LNCAP (cell line): ENCODE measurements at regions not wholly inside any gene's neighbourhood (a gene's known extent, or its start where the extent isn't known, plus 50 kb on each side); places are given as distances from the start of the nearest gene placed in this dataset.

ENCODE experiments used
- CTCF ChIP-seq: fragments of 450-650 bp; IDR thresholded peaks from 2 replicates; pipeline ENCODE4 v1.5.1; 2017; ENCODE audit warnings: mild to moderate bottlenecking

GRCh38 chr4:128549636-128550035 is 259.9 kb upstream of the JADE1 start:
- no peak for TF ChIP-seq CTCF

GRCh38 chr4:128548381-128548780 is 260.8 kb upstream of the PGRMC2 start:
- no peak for TF ChIP-seq CTCF

GRCh38 chr4:128544272-128544671 is 256.7 kb upstream of the PGRMC2 start:
- TF ChIP-seq CTCF, result no peak

- no peak for TF ChIP-seq CTCF
Observed at GRCh38 chr4:128543696-128544095, 256.1 kb upstream of the PGRMC2 start.

- TF ChIP-seq CTCF, result no peak
Observed at GRCh38 chr4:128542047-128542446, 254.4 kb upstream of the PGRMC2 start.

- no peak for TF ChIP-seq CTCF
Observed at GRCh38 chr4:128540122-128540521, 252.5 kb upstream of the PGRMC2 start.

GRCh38 chr4:128538111-128538882 is 250.7 kb upstream of the PGRMC2 start:
- TF ChIP-seq CTCF, result no peak

GRCh38 chr4:128536746-128537145 is 249.1 kb upstream of the PGRMC2 start:
- no peak for TF ChIP-seq CTCF
